Fibroblast of mammary gland (primary cell): ENCODE measurements at regions not wholly inside any gene's neighbourhood (a gene's known extent, or its start where the extent isn't known, plus 50 kb on each side); places are given as distances from the start of the nearest gene placed in this dataset.

Experiments
- DNase-seq: peaks from one replicate; pipeline ENCODE4 v3.0.0-alpha.2; 2010; ENCODE audit warnings: low read depth
- H3K4me3 ChIP-seq: 2 replicates; pipeline ENCODE4 v1.5.1; 2011; ENCODE audit warnings: low read depth, mild to moderate bottlenecking, low read length, moderate library complexity; ENCODE audit not compliant: control insufficient read depth
- CTCF ChIP-seq: conservative IDR thresholded peaks from 2 replicates; pipeline ENCODE4 v1.5.1; 2011; ENCODE audit warnings: low read depth, low read length, inconsistent platforms; ENCODE audit not compliant: control insufficient read depth, insufficient read depth

GRCh38 chr21:35738347-35738961, 321.9 kb downstream of the SETD4 start:
- no peak for DNase-seq
- TF ChIP-seq CTCF: no peak
- no peak overlapping the region for H3K4me3 ChIP-seq

GRCh38 chr21:35737899-35738346, 322.4 kb downstream of the SETD4 start:
- no peak for TF ChIP-seq CTCF
- no peak overlapping the region for H3K4me3 ChIP-seq
- peak; percentile 73 for DNase-seq

- H3K4me3 ChIP-seq: no peak overlapping the region
- no peak for DNase-seq
- no peak for TF ChIP-seq CTCF
Measured at GRCh38 chr21:35737449-35737848, 322.9 kb downstream of the SETD4 start.

GRCh38 chr21:35732788-35733187, 327.5 kb downstream of the SETD4 start:
- no peak overlapping the region for H3K4me3 ChIP-seq
- no peak for DNase-seq
- no peak for TF ChIP-seq CTCF

GRCh38 chr21:35730325-35730724, 330.0 kb downstream of the SETD4 start:
- H3K4me3 ChIP-seq: no peak overlapping the region
- no peak for TF ChIP-seq CTCF

GRCh38 chr21:35727830-35728229, 332.5 kb downstream of the SETD4 start:
- no peak for TF ChIP-seq CTCF
- H3K4me3 ChIP-seq: no peak overlapping the region
- DNase-seq: no peak

More at GRCh38 chr21:35730325-35730724, 330.0 kb downstream of the SETD4 start:
- no peak for DNase-seq

- no peak for DNase-seq
- no peak for TF ChIP-seq CTCF
- no peak overlapping the region for H3K4me3 ChIP-seq
Measured at GRCh38 chr21:35724156-35724555, 336.2 kb downstream of the SETD4 start.
